Erythroblast (primary cell): ENCODE measurements at regions not wholly inside any gene's neighbourhood (a gene's known extent, or its start where the extent isn't known, plus 50 kb on each side); places are given as distances from the start of the nearest gene placed in this dataset.

Experiments used
- GATA1 ChIP-seq: IDR thresholded peaks from 2 replicates; pipeline ENCODE4 v1.6.1; 2011; ENCODE audit warnings: low read depth, mild to moderate bottlenecking, control low read depth, low read length, moderate library complexity
- POLR2A ChIP-seq: IDR thresholded peaks from 2 replicates; pipeline ENCODE4 v1.6.1; 2011; ENCODE audit warnings: mild to moderate bottlenecking, low read length

GRCh38 chr10:109732254-109732965, 190.9 kb downstream of the XPNPEP1 start:
- TF ChIP-seq POLR2A (no peak), GATA1 (no peak)
